Motor neuron (in vitro differentiated cells): ENCODE measurements at regions not wholly inside any gene's neighbourhood (a gene's known extent, or its start where the extent isn't known, plus 50 kb on each side); places are given as distances from the start of the nearest gene placed in this dataset.
"Not testable (repeated sequence)": the region's sequence is repeated elsewhere in the genome, so short reads cannot be mapped to it uniquely, and the experiment has no call there.

Experiments used
- ATAC-seq, 8 experiments: fragments of 200-7000 bp; cut with Tn5 transposase; replicated peaks in 6 of 8; 2 replicates each; pipeline ENCODE4 v1.8.0; 2021; ENCODE audit warnings: mild to moderate bottlenecking in 8 of 8, moderate library complexity in 8 of 8
- H3K27ac ChIP-seq, 2 donors: fragments of 250-450 bp; sonication (Bioruptor Pico); 2 replicates each; pipeline ENCODE4 v1.9.0; 2021; ENCODE audit warnings: antibody characterized with exemption in 2 of 2, mild to moderate bottlenecking in 2 of 2, moderate library complexity in 1 of 2
- H3K4me1 ChIP-seq, 2 donors: fragments of 250-450 bp; sonication (Bioruptor Pico); replicated peaks in 1 of 2; 2 replicates each; pipeline ENCODE4 v1.6.1; 2021; ENCODE audit warnings: antibody characterized with exemption in 2 of 2, mild to moderate bottlenecking in 2 of 2, moderate library complexity in 1 of 2
- H3K4me3 ChIP-seq, 5 donors: fragments of 250-450 bp; sonication (Bioruptor Pico); 2 replicates each; pipeline ENCODE4 v1.9.0; 2021; ENCODE audit warnings: antibody characterized with exemption in 5 of 5, mild to moderate bottlenecking in 5 of 5, moderate library complexity in 4 of 5
- WGBS, 10 experiments: fragments of 450-650 bp; shearing (Covaris generic); methylation state at CpG; one replicate each; pipeline ENCODE4 v1.0.0; 2022; 5-methylcytosine and 5-hydroxymethylcytosine counted together
- in situ Hi-C, 9 experiments: fragments of 400-800 bp; cut with MboI; loops; one replicate each; pipeline ENCODE4 v1.15.0; 2021; ENCODE audit warnings: low sequenced_read_pairs in 9 of 9, low pct_unique_long_range_greater_than_20kb in 2 of 9; ENCODE audit not compliant: unreplicated experiment in 9 of 9

DNA sequence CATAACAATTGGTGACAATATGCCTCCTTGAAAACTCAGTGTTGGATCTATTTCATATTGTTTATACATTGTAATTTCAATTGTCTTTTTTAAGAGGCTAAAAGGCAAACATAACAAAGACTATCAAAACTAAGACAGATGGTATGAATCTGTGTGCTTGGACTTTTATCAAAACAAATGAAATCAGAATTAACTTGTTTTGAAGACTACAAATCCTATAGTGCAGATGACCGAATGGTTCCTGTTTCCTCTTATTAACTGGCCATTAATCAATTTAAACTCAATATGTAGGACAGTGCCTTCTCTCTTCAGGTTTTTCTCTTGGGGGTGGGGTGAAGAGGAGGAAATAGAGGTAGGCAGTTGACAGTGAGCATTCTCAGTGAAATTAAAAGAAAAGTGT, 366.9 kb upstream of the GRAMD2B start:
- Histone ChIP-seq H3K4me1 (peaks cover 36 to 39% of the 10 kb centered on the region in 2 donors), H3K4me3 (no peak overlapping the region), H3K27ac (no peak overlapping the region)
- peak in 3 of 8 experiments; percentile 25 to 31 (median 31) for ATAC-seq
- WGBS, 10 experiments, result 40 to 71% (median 44%) methylated on average over 1 of the region's 1 CpG; no CpG with 5 or more reads in 4 of the 10 experiments
- in situ Hi-C loops, result no loop called here

DNA sequence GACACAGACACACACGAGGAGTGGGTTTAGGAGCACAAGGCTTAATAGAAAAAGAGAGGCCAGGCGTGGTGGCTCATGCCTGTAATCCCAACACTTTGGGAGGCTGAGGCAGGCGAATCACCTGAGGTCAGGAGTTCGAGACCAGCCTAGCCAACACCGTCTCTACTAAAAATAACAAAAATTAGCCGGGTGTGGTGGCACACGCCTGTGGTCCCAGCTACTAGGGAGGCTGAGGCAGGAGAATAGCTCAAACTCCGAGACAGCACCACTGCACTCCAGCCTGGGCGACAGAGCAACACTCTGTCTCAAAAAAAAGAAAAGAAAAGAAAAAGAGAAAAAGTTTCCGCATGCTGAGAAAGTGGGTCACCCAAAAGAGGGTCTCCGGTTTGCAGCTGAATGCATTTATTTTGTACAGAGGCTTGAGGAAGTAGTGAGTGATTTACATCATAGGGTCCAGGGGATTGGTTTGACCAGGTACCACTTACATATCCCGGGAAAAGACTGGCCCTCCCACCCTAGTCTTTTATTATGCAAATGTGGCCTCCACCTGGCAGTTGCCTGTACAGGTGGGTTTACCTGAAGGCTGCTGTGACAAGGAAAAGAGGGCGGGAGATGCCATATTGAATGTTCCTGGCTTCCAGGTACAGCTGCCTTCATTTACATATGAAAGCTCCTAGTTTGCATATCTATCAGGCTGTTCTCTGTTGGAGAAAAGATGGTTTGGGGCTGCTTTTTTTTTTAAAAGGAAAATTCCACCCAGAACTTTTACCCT, 366.2 kb upstream of the GRAMD2B start:
- in situ Hi-C loops, result no loop called here

DNA sequence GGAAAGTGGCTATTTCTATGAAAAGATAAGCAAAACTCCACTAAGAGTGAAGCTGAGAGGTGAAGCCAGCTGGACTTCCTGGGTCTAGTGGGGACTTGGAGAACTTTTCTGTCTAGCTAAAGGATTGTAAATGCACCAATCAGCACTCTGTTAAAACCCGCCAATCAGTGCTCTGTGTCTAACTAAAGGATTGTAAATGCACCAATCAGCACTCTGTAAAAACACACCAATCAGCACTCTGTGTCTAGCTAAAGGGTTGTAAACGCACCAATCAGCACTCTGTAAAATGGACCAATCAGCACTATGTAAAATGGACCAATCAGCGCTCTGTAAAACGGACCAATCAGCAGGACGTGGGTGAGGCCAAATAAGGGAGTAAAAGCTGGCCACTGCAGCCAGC, 364.8 kb upstream of the GRAMD2B start:
- in situ Hi-C loops, ATAC-seq, H3K27ac ChIP-seq, H3K4me3 ChIP-seq: not testable (repeated sequence)
- WGBS, 10 experiments, result 48 to 100% (median 93%) methylated on average over 1 to 5 of the region's 5 CpGs; no CpG with 5 or more reads in 3 of the 10 experiments
- H3K4me1 ChIP-seq, result peaks cover 35 to 36% of the 10 kb centered on the region in 2 donors

More for the DNA sequence above, 366.2 kb upstream of the GRAMD2B start:
- Histone ChIP-seq H3K4me3 (no peak overlapping the region), H3K4me1 (peaks cover 36 to 39% of the 10 kb centered on the region in 2 donors), H3K27ac (no peak overlapping the region)
- no peak for ATAC-seq
- 43 to 100% (median 85%) methylated on average over 2 to 11 of the region's 13 CpGs for WGBS, 10 experiments

DNA sequence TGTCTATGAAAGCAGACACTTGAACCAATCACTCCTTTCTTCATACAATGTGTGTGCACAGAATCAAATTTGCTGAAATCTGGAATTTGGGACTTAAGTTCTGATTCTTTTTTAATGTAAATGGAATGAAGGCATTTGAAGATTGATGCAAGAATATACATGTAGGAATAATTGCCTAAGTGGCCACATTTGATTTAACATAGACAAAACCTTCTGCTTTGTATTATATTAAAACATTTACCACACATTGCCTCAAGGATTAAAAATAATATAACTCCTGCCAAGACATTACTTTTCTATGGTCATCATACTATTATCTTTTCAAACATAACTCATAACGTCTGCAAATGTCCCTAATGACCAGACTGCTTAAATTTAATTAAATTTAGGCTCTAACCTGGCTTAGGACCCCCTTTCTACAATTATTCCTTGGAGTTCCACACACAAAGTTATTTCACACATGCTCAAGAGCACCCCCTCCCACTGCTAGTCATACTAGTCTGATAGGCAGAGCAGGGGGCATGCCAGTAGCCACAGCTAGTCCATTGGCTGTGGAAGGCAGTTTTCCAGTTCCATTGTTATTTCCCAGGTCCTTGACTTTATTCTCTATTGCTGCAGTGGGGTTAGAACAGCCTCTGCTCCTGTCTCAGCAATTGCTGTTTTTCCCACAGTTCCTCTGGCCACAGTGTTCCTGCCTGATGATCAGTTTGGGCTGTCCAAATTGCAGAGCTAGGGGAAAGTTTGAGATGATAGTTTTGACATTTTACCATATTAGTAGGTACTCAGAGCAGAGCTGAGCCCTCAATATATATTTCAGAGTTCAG, 360.6 kb upstream of the GRAMD2B start:
- H3K4me1 ChIP-seq, result no peaks in the 10 kb centered on the region
- H3K4me3 ChIP-seq, result no peak overlapping the region
- ATAC-seq, result no peak
- H3K27ac ChIP-seq, result no peak overlapping the region
- 0 to 80% (median 24%) methylated on average over 1 of the region's 1 CpG; no CpG with 5 or more reads in 4 of the 10 experiments for WGBS, 10 experiments
- in situ Hi-C loops, result no loop called here

DNA sequence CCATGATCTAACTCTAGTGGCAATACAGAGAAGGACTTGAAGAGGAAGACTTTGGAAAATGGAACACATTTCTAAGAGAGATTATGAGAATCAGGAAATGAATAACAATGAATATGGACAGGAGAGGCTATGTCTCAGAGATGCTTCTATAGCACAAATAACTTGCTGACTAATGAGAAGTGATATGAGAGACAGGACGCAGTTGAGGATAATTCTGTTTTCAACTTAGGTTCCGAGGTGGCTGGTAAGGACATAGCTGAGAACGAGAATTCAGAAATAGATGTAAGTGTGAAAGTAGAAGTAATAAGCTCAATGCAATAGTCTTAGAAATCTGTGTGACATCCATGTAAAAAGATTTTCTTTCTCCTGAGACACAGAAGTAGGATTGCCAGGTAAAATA, 358.1 kb upstream of the GRAMD2B start:
- 37 to 100% (median 92%) methylated on average over 1 to 3 of the region's 3 CpGs; no CpG with 5 or more reads in 1 of the 10 experiments for WGBS, 10 experiments
- ATAC-seq, result no peak
- in situ Hi-C loops, result no loop called here
- Histone ChIP-seq H3K4me1 (no peaks in the 10 kb centered on the region), H3K4me3 (no peak overlapping the region), H3K27ac (no peak overlapping the region)

DNA sequence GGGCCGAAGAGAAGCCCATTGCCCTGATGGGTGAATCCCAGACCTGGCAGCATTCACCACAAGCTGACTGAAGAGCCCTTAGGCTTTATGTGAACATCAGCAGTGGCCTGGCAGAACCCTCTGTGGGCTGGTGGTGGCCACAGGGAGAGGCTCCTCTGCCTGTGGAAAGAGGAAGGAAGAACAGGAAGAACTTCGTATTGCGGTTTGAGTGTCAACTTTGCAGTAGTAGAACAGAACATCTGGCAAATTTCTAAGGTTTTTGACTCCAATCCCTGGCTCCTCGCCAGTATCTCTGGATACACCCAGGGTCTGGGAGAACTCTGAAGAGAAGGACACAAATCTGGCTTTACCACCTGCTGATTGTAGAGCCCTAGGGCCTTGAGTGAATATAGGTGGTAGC, 356.4 kb upstream of the GRAMD2B start:
- in situ Hi-C loops, result no loop called here
- 30 to 100% (median 83%) methylated on average over 1 to 2 of the region's 4 CpGs; no CpG with 5 or more reads in 5 of the 10 experiments for WGBS, 10 experiments
- peak in 2 of 8 experiments; percentile 42 to 76 for ATAC-seq
- no peaks in the 10 kb centered on the region for H3K4me1 ChIP-seq
- H3K27ac ChIP-seq, result no peak overlapping the region
- no peak overlapping the region for H3K4me3 ChIP-seq

DNA sequence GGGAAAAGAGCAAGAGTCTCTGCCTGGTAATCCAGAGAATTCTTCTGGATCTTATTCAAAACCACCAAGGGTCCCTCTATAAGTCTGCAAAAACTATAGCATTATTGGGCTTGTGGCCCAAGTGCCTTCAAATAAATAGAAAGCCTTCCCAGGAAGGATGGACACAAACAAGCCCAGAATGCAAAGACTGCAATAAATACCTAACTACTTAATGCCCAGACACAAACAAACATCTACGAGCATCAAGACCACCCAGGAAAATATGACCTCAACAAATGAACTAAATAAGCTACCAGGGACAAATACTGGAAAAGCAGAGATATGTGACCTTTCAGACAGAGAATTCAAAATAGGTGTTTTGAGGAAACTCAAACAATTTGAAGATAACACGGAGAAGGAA, 355.8 kb upstream of the GRAMD2B start:
- ATAC-seq, result no peak
- Histone ChIP-seq H3K4me1 (no peaks in the 10 kb centered on the region), H3K4me3 (no peak overlapping the region), H3K27ac (no peak overlapping the region)
- in situ Hi-C loops, result no loop called here
- 40 to 100% (median 90%) methylated on average over 1 to 2 of the region's 2 CpGs; no CpG with 5 or more reads in 3 of the 10 experiments for WGBS, 10 experiments

DNA sequence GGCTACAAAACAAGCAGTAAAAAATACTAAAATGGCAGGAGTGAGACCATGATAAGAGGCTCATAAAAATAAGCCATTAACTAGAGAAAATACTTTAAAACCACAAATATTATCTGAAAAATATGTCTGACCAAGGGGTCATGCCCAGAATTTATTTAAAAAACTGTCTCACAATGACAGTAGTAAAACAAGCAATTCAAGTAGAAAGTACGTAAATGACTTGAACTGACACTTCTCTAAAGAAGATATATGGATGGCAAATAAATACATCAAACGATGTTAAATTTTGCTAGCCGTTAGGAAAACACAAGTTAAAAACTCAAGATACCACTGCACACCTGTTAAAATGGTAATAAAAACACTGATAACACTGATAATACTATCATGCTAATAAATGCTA, 353.9 kb upstream of the GRAMD2B start:
- WGBS, 10 experiments, result 67 to 93% (median 79%) methylated on average over 1 to 3 of the region's 3 CpGs; no CpG with 5 or more reads in 1 of the 10 experiments
- in situ Hi-C loops, result no loop called here
- H3K27ac ChIP-seq, result no peak overlapping the region
- ATAC-seq, result no peak
- no peaks in the 10 kb centered on the region for H3K4me1 ChIP-seq
- H3K4me3 ChIP-seq, result no peak overlapping the region

DNA sequence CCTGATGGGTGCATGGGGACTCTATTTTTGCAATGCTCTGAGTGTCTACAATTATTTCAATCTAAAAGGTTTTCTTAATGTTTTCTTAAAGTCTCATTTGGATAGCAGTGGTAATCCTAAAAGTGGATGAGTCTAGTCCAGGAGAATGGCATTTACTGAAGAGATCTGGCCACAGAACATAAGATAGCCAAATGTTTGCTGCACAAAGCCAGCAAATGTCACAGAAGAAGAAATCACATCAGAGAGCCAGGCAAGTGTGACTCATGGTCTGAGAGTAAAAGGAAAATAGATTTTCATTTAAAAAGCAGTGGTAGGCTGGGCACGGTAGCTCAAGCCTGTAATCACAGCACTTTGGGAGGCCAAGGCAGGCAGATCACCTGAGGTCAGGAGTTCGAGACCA, 352.7 kb upstream of the GRAMD2B start:
- ATAC-seq, result no peak
- H3K4me3 ChIP-seq, result no peak overlapping the region
- in situ Hi-C loops, result no loop called here
- no peaks in the 10 kb centered on the region for H3K4me1 ChIP-seq
- WGBS, 10 experiments, result 29 to 100% (median 90%) methylated on average over 1 to 2 of the region's 2 CpGs; no CpG with 5 or more reads in 2 of the 10 experiments
- no peak overlapping the region for H3K27ac ChIP-seq

DNA sequence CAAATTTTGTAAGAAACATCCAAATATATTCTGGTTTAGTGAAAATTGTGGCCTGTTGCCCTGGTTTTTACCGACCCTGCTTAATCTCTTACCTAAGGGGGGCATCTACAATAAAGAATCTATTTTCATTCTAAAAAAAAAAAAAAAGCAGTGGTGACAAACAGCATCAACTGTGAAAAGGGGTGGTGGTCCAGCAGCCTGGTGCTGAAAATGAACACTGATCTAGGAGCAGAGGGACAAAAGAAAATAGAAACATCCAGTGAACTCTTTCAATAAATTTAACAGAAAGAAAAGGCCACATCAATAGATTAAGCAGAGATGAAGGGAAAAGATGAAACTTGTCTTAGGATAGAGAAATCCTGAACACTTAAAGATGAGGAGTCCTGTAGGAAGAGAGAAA, 348.7 kb upstream of the GRAMD2B start:
- Histone ChIP-seq H3K27ac (no peak overlapping the region), H3K4me1 (no peaks in the 10 kb centered on the region), H3K4me3 (no peak overlapping the region)
- WGBS, 10 experiments, result 0 to 100% (median 80%) methylated on average over 1 of the region's 1 CpG; no CpG with 5 or more reads in 2 of the 10 experiments
- no peak for ATAC-seq
- in situ Hi-C loops, result no loop called here

DNA sequence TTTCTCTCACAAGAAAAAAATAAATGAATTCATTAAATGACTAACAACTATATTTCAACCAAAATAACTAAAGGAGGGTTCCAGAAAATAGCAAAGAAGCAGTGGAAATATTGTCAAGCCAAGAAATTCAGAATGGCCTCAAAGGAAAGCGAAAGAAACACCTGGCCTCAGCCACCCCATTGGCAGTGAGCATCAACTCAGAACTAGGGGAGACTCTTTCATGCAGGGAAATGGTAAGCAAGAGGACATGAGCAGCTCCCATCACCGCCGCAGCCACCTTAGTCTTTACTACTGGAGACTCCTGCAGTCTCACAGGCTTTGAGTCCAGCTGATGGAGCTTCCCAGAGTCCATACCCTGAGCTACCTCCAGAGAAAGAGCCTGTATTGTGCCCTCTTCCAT, 343.9 kb upstream of the GRAMD2B start:
- in situ Hi-C loops, result no loop called here
- no peak for ATAC-seq
- WGBS, 10 experiments, result 11 to 100% (median 80%) methylated on average over 1 to 3 of the region's 3 CpGs; no CpG with 5 or more reads in 4 of the 10 experiments
- Histone ChIP-seq H3K4me3 (no peak overlapping the region), H3K27ac (no peak overlapping the region), H3K4me1 (no peaks in the 10 kb centered on the region)

DNA sequence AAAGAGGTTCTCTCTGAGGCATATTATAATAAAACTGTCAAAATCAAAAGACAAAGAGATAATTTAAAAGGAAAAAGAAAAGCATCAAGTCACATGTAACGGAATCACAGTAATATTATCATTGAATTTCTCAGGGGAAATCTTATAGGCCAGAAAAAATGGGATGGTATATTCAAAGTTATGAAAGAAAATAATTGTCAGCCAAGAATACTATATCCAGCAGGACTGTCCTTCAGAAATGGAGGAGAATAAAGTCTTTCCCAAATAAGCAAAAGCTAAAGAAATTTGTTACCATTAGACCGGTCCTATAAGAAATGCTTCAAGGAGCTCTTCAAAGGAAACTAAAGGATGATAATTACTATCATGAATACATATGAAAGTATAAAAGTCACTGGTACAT, 342.0 kb upstream of the GRAMD2B start:
- ATAC-seq, result no peak
- no peak overlapping the region for H3K27ac ChIP-seq
- no peak overlapping the region for H3K4me3 ChIP-seq
- 49 to 100% (median 93%) methylated on average over 1 to 2 of the region's 2 CpGs for WGBS, 10 experiments
- in situ Hi-C loops, result no loop called here
- H3K4me1 ChIP-seq, result no peaks in the 10 kb centered on the region

DNA sequence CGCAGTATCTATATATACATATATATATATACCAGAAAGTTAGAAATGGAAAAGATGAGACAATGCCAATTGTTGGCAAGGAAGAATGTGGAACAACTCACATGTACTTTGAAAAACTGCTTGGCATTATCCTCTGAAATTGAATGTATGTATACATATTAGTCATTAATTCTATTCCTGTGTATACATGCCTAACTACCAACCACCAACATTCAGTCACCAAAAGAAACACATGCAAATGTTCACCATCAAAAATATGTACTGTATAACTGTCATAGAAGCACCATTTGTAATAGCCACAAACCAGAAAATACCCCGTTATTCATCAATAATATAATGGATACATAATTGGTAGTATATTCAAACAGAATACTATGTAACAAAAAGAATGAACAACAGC, 330.2 kb upstream of the GRAMD2B start:
- WGBS, 10 experiments, result 0 to 100% (median 81%) methylated on average over 1 to 2 of the region's 2 CpGs
- in situ Hi-C loops, result no loop called here
- no peak for ATAC-seq

More for the DNA sequence above, 330.2 kb upstream of the GRAMD2B start:
- Histone ChIP-seq H3K4me1 (no peaks in the 10 kb centered on the region), H3K27ac (no peak overlapping the region), H3K4me3 (no peak overlapping the region)
